A673 (cell line): ENCODE measurements at regions not wholly inside any gene's neighbourhood (a gene's known extent, or its start where the extent isn't known, plus 50 kb on each side); places are given as distances from the start of the nearest gene placed in this dataset.

Source experiments
- EZH2 ChIP-seq: fragments of 200-600 bp; sonication (generic); IDR thresholded peaks from 2 replicates; pipeline ENCODE4 v1.6.1; 2017; ENCODE audit warnings: borderline replicate concordance, low read depth, mild to moderate bottlenecking, mixed read lengths, antibody characterized with exemption, low read length; ENCODE audit not compliant: poor library complexity, severe bottlenecking
- TF ChIP-seq, protein P1 (sequence below): fragments of 300-800, 200-600 bp; sonication (generic); conservative IDR thresholded peaks from 2 replicates; pipeline ENCODE4 v1.5.1; 2017; ENCODE audit warnings: low read depth, mild to moderate bottlenecking, antibody characterized with exemption, low read length, moderate library complexity, mixed read lengths

DNA sequence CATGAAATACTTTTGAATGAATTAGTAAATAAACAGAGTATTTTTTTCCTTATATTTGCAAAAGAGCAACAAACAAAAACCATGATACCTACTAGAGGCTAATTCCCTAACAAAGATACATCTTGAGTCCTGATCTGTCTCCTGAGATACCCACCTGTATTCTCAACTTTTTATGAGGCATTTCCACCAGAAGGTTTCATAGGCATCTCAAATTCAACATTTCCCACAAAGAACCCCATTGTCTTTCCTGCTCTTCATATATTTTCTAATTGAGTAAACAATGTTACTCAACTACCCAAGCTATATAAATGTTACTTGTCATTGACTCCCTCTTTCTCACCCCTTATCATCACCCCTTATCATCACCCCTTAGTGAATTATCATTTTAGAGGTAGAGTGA, 119.4 kb upstream of the RAI14 start:
- TF ChIP-seq, protein P1, sequence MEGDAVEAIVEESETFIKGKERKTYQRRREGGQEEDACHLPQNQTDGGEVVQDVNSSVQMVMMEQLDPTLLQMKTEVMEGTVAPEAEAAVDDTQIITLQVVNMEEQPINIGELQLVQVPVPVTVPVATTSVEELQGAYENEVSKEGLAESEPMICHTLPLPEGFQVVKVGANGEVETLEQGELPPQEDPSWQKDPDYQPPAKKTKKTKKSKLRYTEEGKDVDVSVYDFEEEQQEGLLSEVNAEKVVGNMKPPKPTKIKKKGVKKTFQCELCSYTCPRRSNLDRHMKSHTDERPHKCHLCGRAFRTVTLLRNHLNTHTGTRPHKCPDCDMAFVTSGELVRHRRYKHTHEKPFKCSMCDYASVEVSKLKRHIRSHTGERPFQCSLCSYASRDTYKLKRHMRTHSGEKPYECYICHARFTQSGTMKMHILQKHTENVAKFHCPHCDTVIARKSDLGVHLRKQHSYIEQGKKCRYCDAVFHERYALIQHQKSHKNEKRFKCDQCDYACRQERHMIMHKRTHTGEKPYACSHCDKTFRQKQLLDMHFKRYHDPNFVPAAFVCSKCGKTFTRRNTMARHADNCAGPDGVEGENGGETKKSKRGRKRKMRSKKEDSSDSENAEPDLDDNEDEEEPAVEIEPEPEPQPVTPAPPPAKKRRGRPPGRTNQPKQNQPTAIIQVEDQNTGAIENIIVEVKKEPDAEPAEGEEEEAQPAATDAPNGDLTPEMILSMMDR, result no peak
- no peak for TF ChIP-seq EZH2
